Transverse colon (tissue), 4 donors: ENCODE measurements at regions not wholly inside any gene's neighbourhood (a gene's known extent, or its start where the extent isn't known, plus 50 kb on each side); places are given as distances from the start of the nearest gene placed in this dataset.
"Not testable (repeated sequence)": the region's sequence is repeated elsewhere in the genome, so short reads cannot be mapped to it uniquely, and the experiment has no call there.

Source experiments
- DNase-seq: peaks from one replicate; pipeline ENCODE4 v3.0.0-alpha.2; 2019
- H3K27ac ChIP-seq, 4 donors: fragments of 200-600 bp; sonication (generic); 2 replicates each; pipeline ENCODE4 v1.5.1; 2016 to 2018; ENCODE audit warnings: inconsistent platforms in 4 of 4
- H3K27me3 ChIP-seq: fragments of 200-600 bp; sonication (generic); 2 replicates; pipeline ENCODE4 v1.5.1; 2017; ENCODE audit warnings: inconsistent platforms
- H3K36me3 ChIP-seq, 4 donors: fragments of 200-600 bp; sonication (generic); 2 replicates each; pipeline ENCODE4 v1.5.1; 2017 to 2019; ENCODE audit warnings: inconsistent platforms in 4 of 4
- H3K4me1 ChIP-seq, 4 donors: fragments of 200-600 bp; sonication (generic); 2 replicates each; pipeline ENCODE4 v1.5.1; 2017 to 2020; ENCODE audit warnings: inconsistent platforms in 4 of 4
- H3K4me3 ChIP-seq, 4 donors: fragments of 200-600 bp; sonication (generic); 1 replicate in 1 of 4; 2 replicates in 3 of 4; pipeline versions ENCODE4 v1.5.1 to v1.6.1; 2017 to 2019; ENCODE audit warnings: inconsistent platforms in 4 of 4
- H3K9me3 ChIP-seq, 2 donors: fragments of 200-600 bp; sonication (generic); 2 replicates each; pipeline ENCODE4 v1.5.1; 2017 to 2019; ENCODE audit warnings: inconsistent platforms in 2 of 2
- CTCF ChIP-seq, 5 experiments: fragments of 200-600 bp in 3 of 5; fragments of 450-650 bp in 2 of 5; sonication (generic) in 3 of 5; IDR thresholded peaks; 1 replicate in 2 of 5; 2 replicates in 3 of 5; pipeline ENCODE4 v1.5.1; 2016 to 2017; ENCODE audit warnings: antibody characterized with exemption in 5 of 5, inconsistent platforms in 3 of 5, mild to moderate bottlenecking in 2 of 5, moderate library complexity in 1 of 5
- EP300 ChIP-seq: sonication (generic); formaldehyde crosslinking; IDR thresholded peaks from one replicate; pipeline ENCODE4 v1.6.1; 2017; ENCODE audit warnings: antibody characterized with exemption, low read depth
- POLR2A ChIP-seq: fragments of 450-650 bp; IDR thresholded peaks from one replicate; pipeline ENCODE4 v1.6.1; 2016; ENCODE audit warnings: antibody characterized with exemption, mild to moderate bottlenecking, moderate library complexity
- POLR2AphosphoS5 ChIP-seq, 3 donors: sonication (generic); formaldehyde crosslinking; IDR thresholded peaks; one replicate each; pipeline ENCODE4 v1.6.1; 2016; ENCODE audit warnings: antibody characterized with exemption in 3 of 3
- WGBS, 2 donors: methylation state at CpG; one replicate each; pipeline ENCODE4 v1.1.5; 2018; ENCODE audit warnings: low coverage in 1 of 2; 5-methylcytosine and 5-hydroxymethylcytosine counted together
- in situ Hi-C, 4 donors: fragments of 200-750 bp; cut with MboI; loops; one replicate each; pipeline versions ENCODE4 v1.15.0 to v1.15.1; 2017; ENCODE audit warnings: low sequenced_read_pairs in 3 of 4, low pct_ligation_motif_present in 1 of 4, low pct_unique_long_range_greater_than_20kb in 1 of 4
- intact Hi-C: fragments of 100-400 bp; cut with DNase I; formaldehyde crosslinking; loops from one replicate; pipeline ENCODE4 v1.15.1; 2023; ENCODE audit warnings: low total_unique reads

DNA sequence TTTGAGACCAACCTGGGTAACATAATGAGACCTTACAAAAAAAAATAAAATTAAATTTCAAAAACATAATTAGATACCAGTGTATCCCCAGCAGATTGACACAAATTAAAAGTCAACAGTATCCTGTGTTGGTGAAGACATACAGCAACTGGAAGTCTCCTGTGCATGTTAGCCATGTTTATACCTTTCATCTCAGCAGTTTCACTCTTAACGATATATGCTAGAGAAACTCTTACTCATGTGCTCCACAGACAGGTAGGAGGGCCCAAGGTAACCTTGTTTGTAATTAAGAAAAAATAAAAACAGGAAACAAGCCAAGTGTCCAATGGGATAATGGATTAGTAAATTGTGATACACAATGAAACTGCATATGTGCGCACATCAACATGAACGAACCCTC is 50.1 kb upstream of the N4BP3 start:
- Histone ChIP-seq H3K36me3 (no peaks in the 10 kb centered on the region), H3K27me3 (no peaks in the 10 kb centered on the region), H3K27ac (no peak overlapping the region), H3K4me1 (no peaks in the 10 kb centered on the region), H3K4me3 (no peak overlapping the region), H3K9me3 (no peaks in the 10 kb centered on the region)
- intact Hi-C loops: no loop called here
- no peak for TF ChIP-seq POLR2AphosphoS5 (IDR thresholded peaks at IDR 0.05)
- in situ Hi-C loops: loop anchor here in 1 of 4 donors (10.0 to 25.0 kb wide), 2 partner anchors 78 to 451 kb away; partner anchors contain the start of gene B4GALT7
- no peak for DNase-seq
- 74 to 87% methylated on average over 3 of the region's 3 CpGs for WGBS, 2 donors

GRCh38 chr5:178058321-178059012 is 54.9 kb upstream of the N4BP3 start:
- DNase-seq: no peak
- Histone ChIP-seq H3K27me3 (no peaks in the 10 kb centered on the region), H3K4me3 (no peak overlapping the region), H3K4me1 (no peaks in the 10 kb centered on the region), H3K36me3 (no peaks in the 10 kb centered on the region), H3K9me3 (no peaks in the 10 kb centered on the region), H3K27ac (no peak overlapping the region)
- intact Hi-C loops: no loop called here
- in situ Hi-C loops: loop anchor here in 1 of 4 donors (25.0 kb wide), 1 partner anchor 446 kb away; the partner anchor contains the start of gene B4GALT7
- WGBS, 2 donors: 67 to 77% methylated on average over 6 to 7 of the region's 7 CpGs
- TF ChIP-seq POLR2AphosphoS5 (IDR thresholded peaks at IDR 0.05): no peak
- no peak for TF ChIP-seq CTCF (IDR thresholded peaks at IDR 0.05)
- TF ChIP-seq POLR2A: no peak
- no peak for TF ChIP-seq EP300

GRCh38 chr5:178057839-178058238 is 55.5 kb upstream of the N4BP3 start:
- no peaks in the 10 kb centered on the region for H3K36me3 ChIP-seq
- no peak overlapping the region for H3K4me3 ChIP-seq
- intact Hi-C loops: no loop called here
- in situ Hi-C loops: loop anchor here in 1 of 4 donors (25.0 kb wide), 1 partner anchor 446 kb away; the partner anchor contains the start of gene B4GALT7
- H3K9me3 ChIP-seq: no peaks in the 10 kb centered on the region
- no peaks in the 10 kb centered on the region for H3K27me3 ChIP-seq
- no peaks in the 10 kb centered on the region for H3K4me1 ChIP-seq
- TF ChIP-seq POLR2A (no peak), CTCF (IDR thresholded peaks at IDR 0.05) (no peak), POLR2AphosphoS5 (IDR thresholded peaks at IDR 0.05) (no peak), EP300 (no peak)
- no peak overlapping the region for H3K27ac ChIP-seq
- DNase-seq: no peak
- WGBS, 2 donors: 86 to 87% methylated on average over 3 to 12 of the region's 12 CpGs

DNA sequence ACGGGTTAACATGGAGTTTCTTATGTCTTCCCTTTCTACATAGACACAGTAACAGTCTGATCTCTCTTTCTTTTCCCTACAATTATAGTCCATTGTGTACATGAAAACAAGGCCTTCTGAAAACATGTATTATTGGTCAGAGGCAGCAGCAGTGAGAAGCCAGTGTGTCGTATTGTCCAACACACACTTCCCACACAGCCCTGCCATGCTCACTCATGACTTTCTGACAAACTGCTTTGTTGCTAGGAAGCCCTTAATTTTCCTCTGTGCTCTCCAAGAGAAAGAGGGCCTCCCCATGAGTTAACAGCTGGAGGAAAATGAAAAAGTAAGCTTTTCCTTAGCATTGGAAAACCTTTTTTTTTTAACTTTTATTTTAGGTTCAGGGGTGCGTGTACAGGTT is 56.4 kb upstream of the N4BP3 start:
- Histone ChIP-seq H3K36me3 (no peaks in the 10 kb centered on the region), H3K27ac (no peak overlapping the region), H3K4me3 (no peak overlapping the region), H3K27me3 (no peaks in the 10 kb centered on the region), H3K4me1 (no peaks in the 10 kb centered on the region), H3K9me3 (no peaks in the 10 kb centered on the region)
- TF ChIP-seq CTCF (IDR thresholded peaks at IDR 0.05) (no peak), EP300 (no peak), POLR2A (no peak), POLR2AphosphoS5 (IDR thresholded peaks at IDR 0.05) (no peak)
- no peak for DNase-seq
- 77 to 96% methylated on average over 3 of the region's 3 CpGs for WGBS, 2 donors
- intact Hi-C loops: no loop called here
- in situ Hi-C loops: loop anchor here in 1 of 4 donors (25.0 kb wide), 1 partner anchor 445 kb away; the partner anchor contains the start of gene B4GALT7

GRCh38 chr5:178055536-178055935 is 57.8 kb upstream of the N4BP3 start:
- H3K4me1 ChIP-seq, DNase-seq, intact Hi-C loops, H3K27ac ChIP-seq, H3K9me3 ChIP-seq, H3K36me3 ChIP-seq, H3K4me3 ChIP-seq, H3K27me3 ChIP-seq: not testable (repeated sequence)
- WGBS, 2 donors: 95% methylated on average over 24 of the region's 24 CpGs; no CpG with 5 or more reads in 1 of the 2 donors
- in situ Hi-C loops: loop anchor here in 1 of 4 donors (25.0 kb wide), 1 partner anchor 443 kb away; the partner anchor contains the start of gene B4GALT7

- H3K4me1 ChIP-seq, H3K36me3 ChIP-seq, intact Hi-C loops, H3K9me3 ChIP-seq, H3K27me3 ChIP-seq, H3K4me3 ChIP-seq, H3K27ac ChIP-seq, DNase-seq: not testable (repeated sequence)
- 89 to 100% methylated on average over 1 to 3 of the region's 3 CpGs for WGBS, 2 donors
- in situ Hi-C loops: loop anchor here in 1 of 4 donors (25.0 kb wide), 1 partner anchor 440 kb away; the partner anchor contains the start of gene B4GALT7
Measured at GRCh38 chr5:178052062-178052461, 56.0 kb upstream of the PROP1 start.

DNA sequence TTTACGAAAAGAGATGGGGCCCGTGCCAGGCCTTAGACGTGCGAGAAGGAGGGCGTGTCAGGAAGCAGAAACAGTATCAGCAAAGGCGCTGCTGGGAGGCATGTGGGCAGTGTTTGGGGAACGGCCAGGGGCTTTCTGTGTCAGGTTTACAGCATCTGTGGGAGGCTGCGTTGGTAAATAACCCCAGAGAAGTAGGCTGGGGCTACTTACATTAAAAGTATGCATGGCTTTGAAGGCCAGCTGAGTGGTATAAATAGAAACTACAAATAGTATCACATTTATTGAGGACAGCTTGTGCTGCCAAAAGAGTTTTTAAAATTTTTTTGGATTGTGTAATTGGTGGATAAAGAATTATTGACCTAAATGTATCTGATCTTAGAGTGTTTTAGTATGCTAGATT is 54.8 kb upstream of the PROP1 start:
- H3K27me3 ChIP-seq, intact Hi-C loops, H3K4me3 ChIP-seq, H3K27ac ChIP-seq, H3K36me3 ChIP-seq, H3K4me1 ChIP-seq, DNase-seq, H3K9me3 ChIP-seq: not testable (repeated sequence)
- WGBS, 2 donors: no CpG with 5 or more reads among the region's 8 CpGs
- in situ Hi-C loops: loop anchor here in 1 of 4 donors (25.0 kb wide), 1 partner anchor 439 kb away; the partner anchor contains the start of gene B4GALT7
